ENCODE measurements at regions not wholly inside any gene's neighbourhood (a gene's known extent, or its start where the extent isn't known, plus 50 kb on each side); places are given as distances from the start of the nearest gene placed in this dataset.

GRCh38 chr10:30686708-30687107, 57.2 kb upstream of the LYZL2 start:
- TF ChIP-seq CTCF (conservative IDR thresholded peaks at IDR 0.05 in 1 of 2, IDR thresholded peaks at IDR 0.05 in 1 of 2; ENCODE audit: low read depth in 1 of 2, low read length in 2 of 2): no peak
- no peak for TF ChIP-seq EZH2 (IDR thresholded peaks at IDR 0.05; ENCODE audit: low read length, missing control alignments)
